ENCODE measurements at regions not wholly inside any gene's neighbourhood (a gene's known extent, or its start where the extent isn't known, plus 50 kb on each side); places are given as distances from the start of the nearest gene placed in this dataset.
"Not testable (repeated sequence)": the region's sequence is repeated elsewhere in the genome, so short reads cannot be mapped to it uniquely, and the experiment has no call there.

DNA sequence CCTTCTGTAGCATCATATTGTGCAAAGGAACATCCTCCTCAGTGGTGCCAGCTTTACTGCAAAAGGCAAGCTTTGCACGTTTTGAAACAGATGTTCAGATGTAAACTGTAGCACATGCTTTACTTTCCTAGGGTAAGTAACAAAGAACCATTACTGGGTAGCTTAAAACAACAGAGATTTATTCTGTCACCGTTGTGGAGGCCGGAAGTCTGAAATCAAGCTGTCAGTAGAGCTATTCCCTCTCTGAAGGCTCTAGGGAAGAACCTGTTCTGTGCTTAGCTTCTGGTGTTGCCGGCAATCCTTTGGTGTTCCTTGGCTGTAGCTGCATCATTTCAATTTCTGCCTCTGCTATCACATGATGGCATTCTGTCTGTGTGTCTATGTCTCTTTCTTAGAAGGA, 50.6 kb upstream of the ARL17B start:
- TF ChIP-seq, protein P1, sequence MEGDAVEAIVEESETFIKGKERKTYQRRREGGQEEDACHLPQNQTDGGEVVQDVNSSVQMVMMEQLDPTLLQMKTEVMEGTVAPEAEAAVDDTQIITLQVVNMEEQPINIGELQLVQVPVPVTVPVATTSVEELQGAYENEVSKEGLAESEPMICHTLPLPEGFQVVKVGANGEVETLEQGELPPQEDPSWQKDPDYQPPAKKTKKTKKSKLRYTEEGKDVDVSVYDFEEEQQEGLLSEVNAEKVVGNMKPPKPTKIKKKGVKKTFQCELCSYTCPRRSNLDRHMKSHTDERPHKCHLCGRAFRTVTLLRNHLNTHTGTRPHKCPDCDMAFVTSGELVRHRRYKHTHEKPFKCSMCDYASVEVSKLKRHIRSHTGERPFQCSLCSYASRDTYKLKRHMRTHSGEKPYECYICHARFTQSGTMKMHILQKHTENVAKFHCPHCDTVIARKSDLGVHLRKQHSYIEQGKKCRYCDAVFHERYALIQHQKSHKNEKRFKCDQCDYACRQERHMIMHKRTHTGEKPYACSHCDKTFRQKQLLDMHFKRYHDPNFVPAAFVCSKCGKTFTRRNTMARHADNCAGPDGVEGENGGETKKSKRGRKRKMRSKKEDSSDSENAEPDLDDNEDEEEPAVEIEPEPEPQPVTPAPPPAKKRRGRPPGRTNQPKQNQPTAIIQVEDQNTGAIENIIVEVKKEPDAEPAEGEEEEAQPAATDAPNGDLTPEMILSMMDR (conservative IDR thresholded peaks at IDR 0.05 in 1 of 2, IDR thresholded peaks at IDR 0.05 in 1 of 2; ENCODE audit: extremely low read depth in 1 of 2, insufficient read depth in 1 of 2, low read depth in 1 of 2, low read length in 2 of 2): not testable (repeated sequence)
- TF ChIP-seq EZH2 (IDR thresholded peaks at IDR 0.05; ENCODE audit: borderline replicate concordance, low read length): not testable (repeated sequence)

All from mammary epithelial cell (primary cell).